PC-3 (cell line): ENCODE measurements at regions not wholly inside any gene's neighbourhood (a gene's known extent, or its start where the extent isn't known, plus 50 kb on each side); places are given as distances from the start of the nearest gene placed in this dataset.

Source experiments
- EZH2 ChIP-seq: fragments of 300-600 bp; sonication (generic); IDR thresholded peaks from one replicate; pipeline ENCODE4 v1.6.1; 2017; ENCODE audit warnings: antibody characterized with exemption, mild to moderate bottlenecking, low read length; ENCODE audit not compliant: unreplicated experiment
- EZH2phosphoT487 ChIP-seq: fragments of 300-600 bp; sonication (generic); IDR thresholded peaks from 2 replicates; pipeline ENCODE4 v1.6.1; 2018; ENCODE audit warnings: mild to moderate bottlenecking, antibody characterized with exemption, low read length, borderline replicate concordance
- TF ChIP-seq, protein P1 (sequence below): fragments of 300-600 bp; sonication (generic); conservative IDR thresholded peaks from 2 replicates; pipeline ENCODE4 v1.5.1; 2017; ENCODE audit warnings: antibody characterized with exemption, low read depth, mild to moderate bottlenecking, low read length

DNA sequence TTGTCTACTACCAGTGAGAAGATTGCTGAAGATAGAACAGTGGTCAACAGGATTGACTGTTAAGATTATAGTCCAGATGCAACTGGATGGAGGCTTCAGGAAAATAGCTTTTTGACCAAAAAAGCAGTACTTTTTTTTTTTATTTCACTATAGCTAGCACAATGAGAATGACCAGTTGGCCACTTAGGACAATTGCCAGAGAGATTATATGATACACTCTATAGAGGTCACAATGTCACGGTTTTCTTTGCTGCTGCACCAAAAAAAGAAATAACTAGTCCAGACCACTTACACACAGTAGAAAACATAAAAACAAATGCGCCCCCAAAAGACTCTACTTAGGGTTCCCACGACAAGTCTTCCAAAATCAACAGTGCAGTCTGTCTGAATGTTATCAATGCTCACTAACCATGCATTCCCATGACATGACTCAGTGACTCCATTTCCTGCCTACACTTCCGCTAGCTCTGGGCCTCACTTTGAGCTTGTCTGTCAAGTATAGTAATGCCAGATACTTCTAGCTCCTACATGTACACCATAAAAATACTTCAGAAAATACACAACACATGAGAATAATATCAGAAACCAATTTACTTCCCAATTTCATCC lies 209.1 kb upstream of the STARD13 start:
- TF ChIP-seq, protein P1, sequence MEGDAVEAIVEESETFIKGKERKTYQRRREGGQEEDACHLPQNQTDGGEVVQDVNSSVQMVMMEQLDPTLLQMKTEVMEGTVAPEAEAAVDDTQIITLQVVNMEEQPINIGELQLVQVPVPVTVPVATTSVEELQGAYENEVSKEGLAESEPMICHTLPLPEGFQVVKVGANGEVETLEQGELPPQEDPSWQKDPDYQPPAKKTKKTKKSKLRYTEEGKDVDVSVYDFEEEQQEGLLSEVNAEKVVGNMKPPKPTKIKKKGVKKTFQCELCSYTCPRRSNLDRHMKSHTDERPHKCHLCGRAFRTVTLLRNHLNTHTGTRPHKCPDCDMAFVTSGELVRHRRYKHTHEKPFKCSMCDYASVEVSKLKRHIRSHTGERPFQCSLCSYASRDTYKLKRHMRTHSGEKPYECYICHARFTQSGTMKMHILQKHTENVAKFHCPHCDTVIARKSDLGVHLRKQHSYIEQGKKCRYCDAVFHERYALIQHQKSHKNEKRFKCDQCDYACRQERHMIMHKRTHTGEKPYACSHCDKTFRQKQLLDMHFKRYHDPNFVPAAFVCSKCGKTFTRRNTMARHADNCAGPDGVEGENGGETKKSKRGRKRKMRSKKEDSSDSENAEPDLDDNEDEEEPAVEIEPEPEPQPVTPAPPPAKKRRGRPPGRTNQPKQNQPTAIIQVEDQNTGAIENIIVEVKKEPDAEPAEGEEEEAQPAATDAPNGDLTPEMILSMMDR = no peak
- TF ChIP-seq EZH2 (no peak), EZH2phosphoT487 (no peak)
